Esophagus muscularis mucosa (tissue), 4 donors: ENCODE measurements at regions not wholly inside any gene's neighbourhood (a gene's known extent, or its start where the extent isn't known, plus 50 kb on each side); places are given as distances from the start of the nearest gene placed in this dataset.

Experiments
- DNase-seq: peaks from one replicate; pipeline ENCODE4 v3.0.0-alpha.2; 2017; ENCODE audit errors: extremely low spot score
- H3K27ac ChIP-seq, 4 donors: fragments of 200-600 bp; sonication (generic); replicated peaks in 1 of 4; 1 replicate in 3 of 4; 2 replicates in 1 of 4; pipeline ENCODE4 v1.5.1; 2016 to 2019; ENCODE audit warnings: mild to moderate bottlenecking in 1 of 4
- H3K27me3 ChIP-seq, 4 donors: fragments of 200-600 bp; sonication (generic); one replicate each; pipeline versions ENCODE4 v1.5.1 to v1.6.0; 2016 to 2019
- H3K36me3 ChIP-seq, 4 donors: fragments of 200-600 bp; sonication (generic); one replicate each; pipeline ENCODE4 v1.5.1; 2016 to 2019
- H3K4me1 ChIP-seq, 4 donors: fragments of 200-600 bp; sonication (generic); one replicate each; pipeline ENCODE4 v1.5.1; 2016 to 2019
- H3K4me3 ChIP-seq, 4 donors: fragments of 200-600 bp; sonication (generic); 1 replicate in 2 of 4; 2 replicates in 2 of 4; pipeline ENCODE4 v1.5.1; 2016 to 2019; ENCODE audit warnings: mild to moderate bottlenecking in 4 of 4, moderate library complexity in 1 of 4
- H3K9me3 ChIP-seq, 4 donors: fragments of 200-600 bp; sonication (generic); 1 replicate in 3 of 4; 2 replicates in 1 of 4; pipeline ENCODE4 v1.5.1; 2016 to 2019
- CTCF ChIP-seq, 3 experiments: fragments of 200-600 bp in 2 of 3; fragments of 450-650 bp in 1 of 3; sonication (generic) in 2 of 3; IDR thresholded peaks; one replicate each; pipeline ENCODE4 v1.5.1; 2017 to 2019; ENCODE audit warnings: antibody characterized with exemption in 3 of 3, mild to moderate bottlenecking in 2 of 3, moderate library complexity in 1 of 3
- EP300 ChIP-seq: sonication (generic); formaldehyde crosslinking; IDR thresholded peaks from one replicate; pipeline ENCODE4 v1.6.1; 2017; ENCODE audit warnings: antibody characterized with exemption
- POLR2A ChIP-seq: fragments of 450-650 bp; IDR thresholded peaks from one replicate; pipeline ENCODE4 v1.6.1; 2017; ENCODE audit warnings: antibody characterized with exemption, moderate library complexity, mild to moderate bottlenecking, low read depth
- POLR2AphosphoS5 ChIP-seq, 2 donors: sonication (generic); formaldehyde crosslinking; IDR thresholded peaks; one replicate each; pipeline ENCODE4 v1.6.1; 2017; ENCODE audit warnings: antibody characterized with exemption in 2 of 2
- WGBS: methylation state at CpG from one replicate; pipeline ENCODE4 v1.1.5; 2018; 5-methylcytosine and 5-hydroxymethylcytosine counted together
- intact Hi-C: fragments of 100-400 bp; cut with DNase I; formaldehyde crosslinking; loops from one replicate; pipeline ENCODE4 v1.15.1; 2023

- TF ChIP-seq CTCF (IDR thresholded peaks at IDR 0.05) (no peak), EP300 (no peak), POLR2AphosphoS5 (IDR thresholded peaks at IDR 0.05) (no peak), POLR2A (no peak)
- 90% methylated on average over 23 of the region's 24 CpGs for WGBS
- Histone ChIP-seq H3K4me3 (no peak overlapping the region), H3K36me3 (no peaks in the 10 kb centered on the region), H3K27ac (peak overlapping the region in 3 of 4 donors; percentile 10 to 98 (median 95)), H3K9me3 (no peaks in the 10 kb centered on the region), H3K27me3 (no peaks in the 10 kb centered on the region), H3K4me1 (peaks cover 24 to 71% (median 54%) of the 10 kb centered on the region in 4 donors)
- no peak for DNase-seq
- intact Hi-C loops, result no loop called here
Measured at GRCh38 chr22:23518376-23519187, 61.5 kb downstream of the IGLL1 start.

DNA sequence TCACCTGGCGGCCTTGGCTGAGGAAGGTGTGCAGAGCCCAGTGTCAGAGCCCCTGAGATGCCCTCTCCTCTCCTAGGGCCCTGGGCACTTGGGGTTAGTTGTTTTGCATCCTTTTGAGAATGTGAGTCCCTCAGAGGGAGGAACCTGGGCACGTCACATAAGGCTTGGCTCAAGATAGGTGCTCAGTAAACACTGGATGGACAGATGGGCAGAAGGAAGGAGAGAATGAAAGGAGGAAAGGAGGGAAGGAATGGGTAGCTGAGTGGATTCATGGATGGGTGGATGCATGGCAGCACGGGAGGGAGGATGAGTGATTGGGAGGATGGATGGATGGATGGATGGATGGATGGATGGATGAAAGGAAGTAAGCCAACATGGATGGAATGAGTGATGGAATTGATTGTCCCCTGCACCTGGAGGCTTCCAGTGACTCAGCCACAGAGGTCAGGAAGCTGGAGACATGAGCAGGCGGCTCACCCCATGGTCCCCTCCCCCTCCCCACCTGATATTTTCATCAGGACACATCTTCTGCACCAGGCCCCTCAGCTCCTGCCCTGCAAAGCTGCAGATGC, 62.2 kb downstream of the IGLL1 start:
- Histone ChIP-seq H3K4me1 (peaks cover 19 to 71% (median 53%) of the 10 kb centered on the region in 4 donors), H3K27me3 (no peaks in the 10 kb centered on the region)
- WGBS, result 92% methylated on average over 4 of the region's 4 CpGs

GRCh38 chr22:23516304-23516703, 63.8 kb downstream of the IGLL1 start:
- WGBS, result 91% methylated on average over 9 of the region's 9 CpGs
- TF ChIP-seq CTCF (IDR thresholded peaks at IDR 0.05) (no peak), POLR2AphosphoS5 (IDR thresholded peaks at IDR 0.05) (no peak), POLR2A (no peak), EP300 (no peak)
- H3K27ac ChIP-seq, result peak overlapping the region; percentile 25 to 82 (median 65)
- peaks cover 12 to 71% (median 52%) of the 10 kb centered on the region in 4 donors for H3K4me1 ChIP-seq
- no peaks in the 10 kb centered on the region for H3K27me3 ChIP-seq
- H3K4me3 ChIP-seq, result no peak overlapping the region
- intact Hi-C loops, result no loop called here
- no peaks in the 10 kb centered on the region for H3K9me3 ChIP-seq
- no peaks in the 10 kb centered on the region for H3K36me3 ChIP-seq
- no peak for DNase-seq

More for the DNA sequence above, 62.2 kb downstream of the IGLL1 start:
- intact Hi-C loops, result no loop called here
- TF ChIP-seq POLR2AphosphoS5 (IDR thresholded peaks at IDR 0.05) (no peak), CTCF (IDR thresholded peaks at IDR 0.05) (no peak), POLR2A (no peak), EP300 (no peak)
- Histone ChIP-seq H3K27ac (no peak overlapping the region), H3K4me3 (no peak overlapping the region), H3K36me3 (no peaks in the 10 kb centered on the region), H3K9me3 (no peaks in the 10 kb centered on the region)
- DNase-seq, result no peak

DNA sequence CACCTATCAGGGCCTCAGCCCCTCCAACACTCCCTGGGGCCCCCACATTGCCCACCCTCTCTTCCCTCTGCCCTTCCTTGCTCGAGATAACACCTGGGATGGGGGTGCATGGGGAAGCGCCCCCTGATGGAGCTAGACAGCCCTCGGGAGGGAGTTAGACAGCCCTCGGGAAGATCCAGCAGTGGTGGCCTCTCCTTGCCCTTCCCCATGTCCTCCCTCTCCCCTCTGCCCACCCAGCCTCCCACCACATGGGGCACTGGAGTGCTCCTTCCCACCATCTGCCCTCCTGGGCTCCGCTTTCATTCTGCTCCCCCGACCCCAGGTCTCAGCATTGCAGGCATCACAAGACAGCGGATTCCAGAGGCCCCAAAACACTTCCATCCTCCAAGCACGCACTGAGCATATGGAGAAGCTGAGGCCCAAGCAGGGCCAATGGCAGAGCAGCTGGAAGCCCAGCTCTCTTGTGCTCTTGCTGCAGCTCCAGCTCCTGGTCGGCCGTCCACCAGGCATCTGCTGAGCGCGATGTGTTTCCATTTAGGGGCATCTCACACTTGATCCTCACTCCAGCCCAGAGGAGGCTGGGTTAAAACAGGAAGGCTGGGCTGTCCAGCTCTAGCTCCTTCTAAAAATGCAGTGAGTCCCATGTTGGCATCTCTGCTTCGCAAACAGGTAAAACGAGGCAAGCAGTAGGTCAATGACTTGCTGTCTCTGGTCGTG, 65.6 kb downstream of the IGLL1 start:
- WGBS, result 79% methylated on average over 10 of the region's 15 CpGs
- Histone ChIP-seq H3K36me3 (no peaks in the 10 kb centered on the region), H3K27ac (peak overlapping the region; percentile 67 to 82 (median 74)), H3K9me3 (no peaks in the 10 kb centered on the region), H3K27me3 (no peaks in the 10 kb centered on the region), H3K4me1 (peaks cover 0 to 65% (median 44%) of the 10 kb centered on the region in 4 donors), H3K4me3 (peak overlapping the region in 1 of 4 donors; percentile 10)
- TF ChIP-seq EP300 (no peak), POLR2AphosphoS5 (IDR thresholded peaks at IDR 0.05) (peak; percentile 37 to 40)
- DNase-seq, result no peak
- intact Hi-C loops, result no loop called here

- intact Hi-C loops, result no loop called here
- Histone ChIP-seq H3K9me3 (no peaks in the 10 kb centered on the region), H3K27me3 (no peaks in the 10 kb centered on the region), H3K4me1 (peaks cover 0 to 65% (median 44%) of the 10 kb centered on the region in 4 donors), H3K4me3 (no peak overlapping the region), H3K27ac (peak overlapping the region; percentile 27 to 82 (median 74)), H3K36me3 (no peaks in the 10 kb centered on the region)
- WGBS, result 91% methylated on average over 5 of the region's 7 CpGs
- no peak for TF ChIP-seq POLR2A
- no peak for TF ChIP-seq POLR2AphosphoS5 (IDR thresholded peaks at IDR 0.05)
- TF ChIP-seq EP300, result no peak
- no peak for TF ChIP-seq CTCF (IDR thresholded peaks at IDR 0.05)
- DNase-seq, result no peak
Measured at GRCh38 chr22:23513705-23514104, 66.4 kb downstream of the IGLL1 start.
